ENCODE measurements at regions not wholly inside any gene's neighbourhood (a gene's known extent, or its start where the extent isn't known, plus 50 kb on each side); places are given as distances from the start of the nearest gene placed in this dataset.
A peak's percentile ranks its signal among the peaks of the same experiment; 100 is the strongest.

DNA sequence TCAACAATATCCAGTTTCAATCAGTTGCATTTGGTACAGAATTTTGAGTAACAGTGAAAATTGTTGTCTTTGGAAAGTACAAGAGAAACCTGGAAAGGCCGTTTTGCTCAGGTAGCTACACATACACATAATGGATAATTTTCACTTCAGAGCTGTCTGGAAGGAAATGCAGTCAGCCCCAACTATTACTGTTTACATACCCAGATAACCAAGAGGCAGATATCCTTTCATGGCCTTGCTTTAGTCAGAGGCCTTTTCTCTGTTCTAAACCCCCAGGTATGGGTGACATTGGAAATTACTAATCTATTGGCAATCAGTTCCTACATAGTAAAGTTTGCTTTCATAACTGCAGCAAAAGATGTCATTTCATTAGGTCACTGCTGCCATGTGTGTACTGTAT lies 244.9 kb upstream of the EMCN start:
- DNase-seq (ENCODE audit: low spot score) (no peak), ATAC-seq (no peak)
- intact Hi-C loops (cut with DNase I), result no loop called here

DNA sequence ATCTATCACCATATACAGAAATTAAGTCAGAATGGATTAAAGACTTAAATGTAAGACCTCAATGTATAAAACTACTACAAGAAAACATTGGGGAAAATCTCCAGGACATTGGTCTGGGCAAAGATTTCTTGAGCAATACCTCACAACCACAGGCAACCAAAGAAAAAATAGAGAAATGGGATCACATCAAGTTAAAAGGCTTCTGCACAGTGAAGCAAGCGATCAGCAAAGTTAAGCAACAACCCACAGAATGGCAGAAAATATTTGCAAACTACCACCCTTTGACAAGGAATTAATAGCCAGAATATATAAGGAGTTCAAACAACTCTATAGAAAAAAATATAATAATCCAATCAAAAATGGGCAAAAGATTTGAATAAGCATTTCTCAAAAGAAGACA lies 236.9 kb upstream of the EMCN start:
- DNase-seq (ENCODE audit: low spot score) (no peak), ATAC-seq (no peak)
- intact Hi-C loops (cut with DNase I), result no loop called here

DNA sequence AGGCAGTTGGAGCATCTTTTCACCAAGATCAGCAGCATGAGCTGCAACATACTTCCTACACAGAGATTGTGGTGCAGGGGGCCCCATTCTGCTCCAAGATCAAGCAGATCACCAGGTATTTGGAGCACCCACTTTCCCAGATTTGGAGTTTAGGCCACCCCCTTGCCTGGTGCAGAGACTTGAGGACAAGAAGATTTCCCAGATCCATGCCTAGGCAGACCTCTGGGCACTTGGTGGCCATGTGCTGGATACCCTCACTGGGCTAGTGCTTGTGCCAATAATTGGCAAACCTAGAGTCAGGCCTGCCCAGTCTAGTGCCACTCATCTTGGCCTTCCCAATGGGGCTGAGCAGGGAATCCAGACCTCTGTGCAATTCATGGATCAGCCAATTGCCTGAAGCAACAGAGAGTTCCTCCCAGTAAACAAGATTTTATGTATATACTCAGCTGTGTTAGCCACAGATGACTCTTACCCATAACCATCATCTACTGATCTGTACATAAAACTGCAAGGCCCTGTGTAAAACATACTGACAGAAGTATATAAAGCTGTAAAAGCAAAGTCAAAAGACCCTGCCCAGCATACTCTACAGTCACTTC lies 228.4 kb upstream of the EMCN start:
- no peak for DNase-seq (ENCODE audit: low spot score)
- ATAC-seq, result no peak
- intact Hi-C loops (cut with DNase I), result no loop called here

DNA sequence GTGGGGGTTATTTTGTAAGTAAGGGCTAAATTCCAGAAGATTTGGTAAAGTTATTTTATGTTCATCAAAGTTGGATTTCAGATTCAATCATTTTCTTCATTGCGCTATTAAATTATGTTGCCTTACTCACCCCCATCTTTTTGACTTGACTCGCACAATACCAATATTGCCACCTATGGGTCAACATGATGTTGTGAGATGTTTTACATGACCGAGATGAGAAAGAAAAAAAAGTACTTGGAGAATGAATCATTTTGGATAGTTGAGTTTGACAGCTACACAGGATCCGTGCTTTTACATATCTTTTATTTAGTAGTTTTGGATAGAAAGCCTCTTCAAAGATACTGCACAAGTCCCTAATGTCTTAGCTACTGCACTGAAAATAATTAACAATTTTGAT lies 224.2 kb upstream of the EMCN start:
- ATAC-seq, result no peak
- no peak for DNase-seq (ENCODE audit: low spot score)
- intact Hi-C loops (cut with DNase I), result no loop called here

DNA sequence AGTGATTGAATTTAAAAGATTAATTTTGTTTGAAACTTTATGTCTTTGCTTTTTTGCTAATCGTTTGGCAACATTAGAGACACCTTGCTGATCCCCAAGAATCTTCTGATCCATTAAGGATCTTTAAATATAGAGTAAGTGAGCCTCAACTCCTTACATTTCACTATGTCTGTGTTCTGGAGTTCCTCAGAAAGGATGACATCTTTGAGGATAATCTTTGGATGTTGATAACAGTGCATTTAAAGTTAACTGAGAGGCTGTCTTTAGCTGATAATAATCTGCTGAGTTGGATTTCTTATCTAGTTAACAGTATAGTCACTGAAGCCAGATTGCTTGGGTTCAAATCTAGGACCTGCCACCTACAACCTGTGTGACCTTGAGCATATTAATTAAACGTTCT lies 221.6 kb upstream of the EMCN start:
- DNase-seq (ENCODE audit: low spot score) (no peak), ATAC-seq (no peak)
- intact Hi-C loops (cut with DNase I), result no loop called here

DNA sequence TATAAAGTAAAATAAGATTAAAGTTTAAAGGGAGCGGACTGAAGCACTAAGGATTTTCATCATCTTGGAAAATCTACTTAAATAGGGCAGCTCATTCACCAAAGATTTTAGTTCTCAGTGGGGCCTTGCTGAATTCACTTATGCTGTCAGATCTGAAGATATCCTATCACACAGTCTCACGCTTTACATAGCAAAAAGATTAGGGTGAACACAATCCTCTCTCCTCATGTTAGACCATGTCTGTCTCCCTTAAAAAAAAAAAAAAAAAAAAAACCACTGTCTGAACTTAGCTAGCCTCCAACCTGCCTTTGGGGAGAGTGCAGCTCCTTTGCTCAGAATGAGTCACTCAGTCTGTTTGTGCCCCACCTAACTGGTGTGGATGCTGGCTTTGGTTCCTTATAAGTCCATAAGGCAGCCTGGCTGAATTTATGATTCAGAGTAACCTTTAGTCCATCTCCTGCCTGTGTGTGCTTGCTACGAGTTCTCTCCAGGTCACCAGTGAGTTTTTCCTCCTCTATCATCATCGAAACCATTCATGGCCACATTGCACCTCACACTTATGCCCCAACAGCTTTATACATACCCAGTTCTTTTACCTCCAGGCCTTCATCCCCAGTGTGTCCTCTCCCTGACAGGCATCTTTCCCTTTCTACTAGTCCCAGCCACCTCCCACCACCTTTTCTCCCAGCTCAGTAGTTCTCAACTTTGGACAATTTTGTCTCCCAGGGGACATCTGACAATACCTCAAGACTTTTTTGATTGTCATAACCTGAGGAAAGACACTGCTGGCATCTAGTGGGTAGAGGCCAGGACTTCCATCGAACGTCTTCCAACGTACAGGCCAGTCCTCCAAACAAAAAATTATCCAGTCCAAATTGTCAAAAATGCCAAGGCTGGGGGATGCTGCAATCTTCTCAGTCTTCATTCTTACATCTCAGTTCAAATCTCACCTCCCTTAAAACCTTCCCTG lies 220.7 kb upstream of the EMCN start:
- intact Hi-C loops (cut with DNase I), result no loop called here
- no peak for DNase-seq (ENCODE audit: low spot score)

DNA sequence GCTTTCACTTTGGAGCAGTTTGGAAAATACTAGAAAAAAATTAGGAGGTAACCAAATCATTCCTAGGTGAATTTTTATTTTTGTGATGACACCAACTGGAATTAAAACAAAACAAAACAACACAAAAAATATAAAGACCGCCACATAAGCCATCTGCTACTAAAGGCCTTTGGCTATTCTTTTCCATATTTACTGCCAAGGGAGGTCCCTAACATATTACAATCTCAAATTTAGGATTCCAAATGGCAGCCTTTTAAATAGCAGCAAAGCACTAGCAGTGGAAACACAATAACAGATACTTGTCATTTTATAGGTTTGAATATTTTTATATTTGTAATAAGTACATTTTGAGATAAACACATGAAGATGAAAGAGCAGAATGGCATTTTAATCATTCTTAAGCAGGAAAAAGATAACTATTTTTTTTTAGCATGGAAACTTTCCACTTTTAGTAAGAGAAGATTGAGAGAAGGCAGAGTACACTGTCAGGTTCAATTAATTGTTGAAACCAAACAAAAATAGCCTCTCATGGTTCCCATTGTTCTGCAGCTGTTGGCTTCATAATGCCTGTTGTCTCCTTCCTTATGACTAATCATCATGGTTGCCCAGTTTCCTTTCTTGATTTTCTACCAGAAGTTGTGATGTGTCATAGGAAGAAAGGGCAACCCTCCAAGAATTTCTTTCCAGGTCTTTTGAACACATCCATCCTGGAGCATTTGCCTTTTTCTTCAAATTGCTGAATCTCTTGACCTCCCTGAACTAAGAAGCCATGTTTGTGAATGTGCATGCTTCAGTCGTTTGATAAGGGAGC lies 219.0 kb upstream of the EMCN start:
- intact Hi-C loops (cut with DNase I), result no loop called here
- DNase-seq (ENCODE audit: low spot score) (no peak), ATAC-seq (peak; percentile 25)

More for the DNA sequence above, 220.7 kb upstream of the EMCN start:
- peak; percentile 90 for ATAC-seq

DNA sequence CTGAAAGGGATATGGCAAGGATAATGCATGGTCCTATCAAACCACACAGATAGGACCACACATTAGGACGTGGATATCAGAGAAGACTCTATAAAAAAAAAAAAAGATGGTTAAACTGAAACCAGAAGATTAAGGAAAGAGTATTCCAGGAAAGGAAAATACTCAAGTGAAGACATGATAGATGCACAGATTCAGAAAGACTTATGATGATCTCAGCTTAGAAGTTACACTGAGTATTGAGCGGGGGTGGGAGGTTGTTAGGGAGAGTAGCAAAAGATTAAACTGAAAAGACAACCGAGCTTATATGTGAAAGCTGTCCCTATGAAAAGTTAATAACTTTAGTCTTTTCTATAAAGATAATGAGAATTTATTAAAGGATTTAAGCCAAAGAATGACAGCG lies 211.0 kb upstream of the EMCN start:
- DNase-seq (ENCODE audit: low spot score) (no peak), ATAC-seq (no peak)
- intact Hi-C loops (cut with DNase I), result no loop called here

DNA sequence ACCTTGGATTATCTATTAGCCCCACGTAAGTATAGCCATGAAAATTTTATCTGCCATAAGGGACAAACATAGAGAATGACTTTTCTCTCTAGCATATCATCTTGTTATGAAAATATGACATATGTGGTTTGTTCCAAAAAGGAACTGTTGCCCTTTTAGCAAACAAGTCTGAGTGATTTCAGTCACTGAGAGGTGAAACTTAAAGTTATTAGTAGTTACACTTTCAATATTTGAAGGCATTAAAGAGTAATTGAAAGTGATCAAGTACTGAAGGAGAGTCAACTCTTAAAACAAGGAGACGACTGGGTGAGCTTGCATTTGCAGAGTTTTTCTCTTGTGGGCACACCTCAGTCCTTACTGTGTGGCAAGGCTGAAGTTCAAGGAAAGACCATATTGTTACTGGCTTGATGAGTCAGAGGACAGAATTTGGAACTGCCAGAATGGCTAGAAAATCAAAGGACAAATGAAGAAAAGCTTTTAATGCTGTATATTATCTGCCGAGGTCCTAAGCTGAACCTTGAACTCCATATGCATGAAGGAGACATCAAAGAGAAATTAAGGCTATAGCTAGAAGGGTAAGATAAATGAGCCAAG lies 205.1 kb upstream of the EMCN start:
- intact Hi-C loops (cut with DNase I), result no loop called here
- ATAC-seq (no peak), DNase-seq (ENCODE audit: low spot score) (no peak)

DNA sequence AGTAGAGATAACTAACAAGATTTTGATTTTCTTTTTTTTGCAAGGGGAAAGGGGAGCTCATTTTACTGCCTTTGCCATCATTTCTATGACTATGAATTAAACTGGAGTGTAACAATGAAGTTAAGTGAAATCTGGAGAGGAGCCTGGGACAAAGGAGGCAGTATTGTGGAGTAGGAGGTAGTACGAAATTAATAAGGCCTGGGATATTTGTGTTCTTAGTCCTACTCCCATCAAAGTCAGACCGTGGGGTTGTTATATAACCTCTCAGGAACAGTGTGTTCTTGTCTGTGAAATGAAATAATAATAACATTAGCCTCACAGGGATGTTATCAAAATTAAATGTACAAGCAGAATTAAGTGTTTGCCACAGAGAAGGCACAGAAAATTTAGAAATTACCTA lies 204.3 kb upstream of the EMCN start:
- no peak for ATAC-seq
- DNase-seq (ENCODE audit: low spot score), result no peak
- intact Hi-C loops (cut with DNase I), result no loop called here

DNA sequence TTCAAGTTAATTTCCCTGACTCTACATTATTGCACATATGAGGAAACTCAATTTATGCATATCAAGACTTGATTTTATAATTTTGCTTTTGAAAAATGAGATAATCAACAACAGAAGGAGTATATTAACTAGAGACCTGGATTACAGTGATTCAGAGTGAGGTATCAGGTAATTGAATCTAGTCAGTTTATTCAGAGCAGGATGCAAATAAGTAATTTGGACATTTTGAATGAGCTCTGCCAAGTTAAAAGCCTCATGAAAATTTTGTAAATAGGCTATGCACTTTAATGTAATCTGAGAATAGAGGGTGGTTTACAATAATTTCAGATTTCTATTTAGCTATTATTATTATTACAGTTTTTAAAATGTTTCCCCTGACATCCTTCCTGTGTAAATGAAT lies 203.7 kb upstream of the EMCN start:
- ATAC-seq (no peak), DNase-seq (ENCODE audit: low spot score) (no peak)
- intact Hi-C loops (cut with DNase I), result no loop called here

DNA sequence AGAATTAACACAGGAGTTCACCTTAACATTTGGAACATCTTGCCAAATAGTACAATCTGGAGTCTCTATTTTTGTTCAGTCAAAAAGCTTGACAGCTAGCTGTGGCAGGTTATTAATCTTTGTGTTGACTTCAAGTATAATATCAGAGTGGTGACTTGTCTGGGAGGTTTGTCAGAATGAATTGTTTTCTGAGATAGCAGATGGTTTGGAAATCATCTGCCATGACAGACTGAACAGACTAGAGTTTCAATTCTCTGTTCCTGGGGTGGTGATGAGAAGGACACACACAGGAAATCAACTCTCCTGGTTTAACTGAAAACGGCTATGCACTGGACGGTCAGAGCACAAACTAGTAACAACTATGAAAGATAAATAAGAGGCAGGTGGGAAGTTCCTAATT lies 203.3 kb upstream of the EMCN start:
- no peak for ATAC-seq
- DNase-seq (ENCODE audit: low spot score), result no peak
- intact Hi-C loops (cut with DNase I), result no loop called here

DNA sequence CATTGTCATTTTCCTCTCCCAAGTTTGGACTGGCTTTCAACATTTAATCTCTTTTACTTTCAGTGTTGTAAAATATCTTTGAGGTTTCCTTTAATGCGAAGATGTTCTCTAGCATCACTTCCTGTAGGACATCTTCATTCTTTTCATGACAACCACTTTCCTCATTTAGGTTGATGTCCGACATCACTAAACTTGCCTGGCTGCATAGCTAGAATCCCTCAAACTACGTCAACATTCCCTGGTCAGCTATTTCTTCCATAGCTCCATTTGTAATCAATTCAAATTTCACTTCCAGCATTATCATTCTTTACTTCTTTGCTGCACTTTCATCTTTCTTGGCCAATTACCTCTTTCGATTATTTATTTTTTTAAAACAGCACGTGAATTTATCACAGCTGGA lies 198.6 kb upstream of the EMCN start:
- intact Hi-C loops (cut with DNase I), result no loop called here
- DNase-seq (ENCODE audit: low spot score), result no peak
- ATAC-seq, result no peak

DNA sequence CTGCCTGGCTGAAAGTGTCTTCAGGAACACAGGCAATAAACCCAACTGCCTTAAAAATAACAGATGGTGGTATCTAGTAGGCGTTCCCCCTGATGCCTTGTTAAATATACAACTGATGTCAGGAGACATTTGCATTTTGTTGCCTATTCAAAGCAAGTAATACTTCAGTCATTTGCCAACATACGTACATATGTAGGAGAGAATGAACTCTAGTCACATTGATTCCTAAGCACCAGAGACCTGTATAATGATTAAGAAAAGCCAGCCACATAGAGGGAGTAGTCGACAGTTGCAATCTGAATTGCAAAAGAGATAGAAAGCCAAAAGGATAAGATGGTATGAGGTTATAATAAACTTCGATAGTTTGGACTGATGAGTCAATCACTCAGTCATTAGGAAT lies 191.0 kb upstream of the EMCN start:
- no peak for DNase-seq (ENCODE audit: low spot score)
- ATAC-seq, result no peak
- intact Hi-C loops (cut with DNase I), result no loop called here

DNA sequence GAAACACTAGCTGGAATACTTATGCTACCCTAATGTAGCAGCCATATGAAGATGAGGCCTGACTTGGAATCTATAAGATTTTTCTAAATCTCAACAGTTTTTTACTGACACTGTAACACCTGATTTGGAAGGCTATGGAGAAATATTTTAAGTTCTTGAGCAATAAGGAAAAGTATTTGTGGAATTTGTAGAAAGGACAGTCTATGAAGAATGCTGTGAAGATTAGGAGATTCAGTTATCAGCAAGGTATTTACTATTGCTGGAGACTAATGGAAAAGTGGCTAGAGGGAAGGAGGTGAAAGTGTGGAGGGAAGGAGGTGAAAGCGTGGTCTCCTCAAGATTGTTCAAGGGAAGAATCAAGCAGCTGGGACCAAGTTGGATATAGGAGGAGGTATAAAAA lies 190.0 kb upstream of the EMCN start:
- intact Hi-C loops (cut with DNase I), result no loop called here
- DNase-seq (ENCODE audit: low spot score) (no peak), ATAC-seq (no peak)

DNA sequence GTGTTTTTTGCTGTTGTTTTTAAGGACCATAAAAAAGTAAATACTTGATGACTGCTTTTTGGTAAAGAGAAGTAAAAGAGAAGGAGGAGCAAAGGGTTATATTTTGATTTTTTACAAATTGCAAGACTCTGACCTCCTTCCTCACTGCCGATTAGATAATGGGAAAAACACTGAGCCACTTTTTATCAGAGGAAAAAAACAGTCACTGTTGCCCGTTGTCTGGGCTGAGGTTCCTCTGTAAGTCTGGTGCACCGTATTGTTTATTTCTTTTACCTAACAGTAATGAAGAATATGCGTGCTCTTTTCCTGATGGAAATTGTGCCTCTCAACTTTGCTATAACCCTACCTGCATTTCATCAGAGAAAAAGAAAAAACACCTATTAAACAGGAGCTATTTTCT lies 178.7 kb upstream of the EMCN start:
- intact Hi-C loops (cut with DNase I), result no loop called here
- no peak for ATAC-seq
- no peak for DNase-seq (ENCODE audit: low spot score)

DNA sequence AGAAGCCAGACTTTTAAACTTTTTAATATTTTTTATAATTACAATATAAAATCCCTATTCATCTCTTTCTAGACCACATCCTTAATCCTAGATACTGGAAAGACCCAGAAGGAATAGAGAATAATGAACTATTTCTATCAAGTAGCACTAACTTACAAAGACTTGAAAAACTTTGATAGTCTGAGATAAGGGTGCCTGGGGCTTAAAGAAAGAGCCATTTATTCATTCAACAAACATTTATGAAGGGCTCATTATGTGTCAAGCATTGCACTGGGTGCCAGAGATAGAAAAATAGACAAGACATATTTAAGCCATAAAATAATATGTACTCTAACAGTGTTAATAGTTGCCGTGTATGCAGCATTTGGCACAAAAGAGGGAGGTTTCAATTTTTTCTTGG lies 178.0 kb upstream of the EMCN start:
- intact Hi-C loops (cut with DNase I), result no loop called here
- ATAC-seq (no peak), DNase-seq (ENCODE audit: low spot score) (no peak)

DNA sequence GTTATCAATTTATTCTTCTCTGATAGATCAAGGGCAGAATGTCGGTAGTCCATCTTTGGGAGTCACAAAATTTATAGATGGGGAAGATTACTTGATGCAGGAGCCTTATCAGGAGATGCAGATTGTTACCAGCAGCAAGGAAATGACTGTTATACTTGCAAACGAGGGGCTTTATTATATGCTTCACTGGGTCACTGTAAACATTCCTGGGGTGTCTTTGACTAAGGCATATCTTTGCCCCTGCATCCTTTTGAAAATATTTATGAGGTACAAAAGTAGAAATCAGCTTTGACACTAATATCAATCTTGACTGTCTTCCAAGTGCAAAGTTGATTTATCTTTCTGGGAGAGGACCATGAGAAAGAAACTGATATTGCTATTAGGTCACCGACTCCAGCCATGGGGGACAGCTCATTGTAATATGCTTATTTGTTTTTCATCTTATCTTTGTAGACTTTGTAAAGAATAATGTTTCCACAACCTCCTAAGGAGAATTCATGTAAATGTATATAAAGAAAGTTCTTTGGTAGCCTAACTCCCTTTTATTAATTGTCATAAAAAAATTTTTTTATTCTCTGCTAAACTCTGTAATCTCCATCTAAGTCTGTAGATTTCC lies 177.3 kb upstream of the EMCN start:
- intact Hi-C loops (cut with DNase I), result no loop called here

DNA sequence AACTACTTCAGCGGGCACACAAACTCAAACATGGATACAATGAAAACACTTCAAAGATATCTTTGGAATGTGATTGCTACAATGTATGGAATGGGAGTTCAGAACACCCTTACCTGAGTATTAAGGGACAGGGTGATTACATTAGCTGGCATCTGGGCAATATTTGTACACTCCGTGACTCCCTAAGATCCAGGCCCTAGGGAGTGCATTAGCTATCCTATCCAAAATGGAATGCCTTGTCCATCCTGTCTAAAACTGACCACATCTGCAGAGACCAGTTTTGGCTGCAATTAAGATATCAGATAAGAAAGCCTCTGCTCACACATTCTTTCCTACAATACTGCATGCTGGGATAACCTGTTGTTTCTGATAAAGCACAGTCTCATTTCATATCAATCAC lies 176.6 kb upstream of the EMCN start:
- ATAC-seq (no peak), DNase-seq (ENCODE audit: low spot score) (no peak)
- intact Hi-C loops (cut with DNase I), result no loop called here

More for the DNA sequence above, 177.3 kb upstream of the EMCN start:
- ATAC-seq, result no peak
- no peak for DNase-seq (ENCODE audit: low spot score)

All from sciatic nerve (tissue), 2 donors.